ENCODE measurements at regions not wholly inside any gene's neighbourhood (a gene's known extent, or its start where the extent isn't known, plus 50 kb on each side); places are given as distances from the start of the nearest gene placed in this dataset.

- Mint-ChIP-seq H3K9me3 (ENCODE audit: insufficient read depth) (peaks cover 4% of the 10 kb centered on the region), H3K27ac (no peak overlapping the region), H3K27me3 (no peaks in the 10 kb centered on the region), H3K4me3 (no peak overlapping the region), H3K4me1 (no peaks in the 10 kb centered on the region)
- H3K79me2 ChIP-seq (ENCODE audit: control insufficient read depth, insufficient read depth, low read length): no peaks in the 10 kb centered on the region
- POLR2A ChIA-PET: no interaction called here
- no peak for DNase-seq
- no peaks in the 10 kb centered on the region for H4K20me1 ChIP-seq (ENCODE audit: control insufficient read depth, insufficient read depth, low read length, poor library complexity, severe bottlenecking)
- intact Hi-C loops (cut with micrococcal nuclease): no loop called here
- no peak overlapping the region for H3K9ac ChIP-seq (ENCODE audit: low read length)
- H2AFZ ChIP-seq (ENCODE audit: insufficient read depth, low read depth, low read length, poor library complexity, severe bottlenecking): no peak overlapping the region
- no peaks in the 10 kb centered on the region for H3K4me1 ChIP-seq (ENCODE audit: control insufficient read depth in 2 of 2, insufficient read depth in 2 of 2, low read length in 2 of 2)
- H3K4me2 ChIP-seq (replicated peaks; ENCODE audit: low read depth, low read length, poor library complexity, severe bottlenecking): no peak overlapping the region
- TF ChIP-seq EZH2 (IDR thresholded peaks at IDR 0.05; ENCODE audit: borderline replicate concordance, insufficient read depth, low read depth, low read length, poor library complexity, severe bottlenecking): no peak
- TF ChIP-seq CTCF (IDR thresholded peaks at IDR 0.05): no peak
- H3K27me3 ChIP-seq (replicated peaks in 1 of 4; ENCODE audit: control extremely low read depth in 1 of 4, control insufficient read depth in 3 of 4, insufficient read depth in 4 of 4, low read length in 3 of 4): no peaks in the 10 kb centered on the region
- CTCF ChIA-PET: no interaction called here
- no peak for ATAC-seq (ENCODE audit: low read depth)
- no peaks in the 10 kb centered on the region for H3K9me3 ChIP-seq (ENCODE audit: control extremely low read depth in 1 of 3, control insufficient read depth in 2 of 3, insufficient read depth in 1 of 3, low read length in 2 of 3)
- WGBS (ENCODE audit: insufficient coverage): 97% methylated on average over 5 of the region's 11 CpGs
- no peak overlapping the region for H3K27ac ChIP-seq (ENCODE audit: low read length in 2 of 2)
- no peaks in the 10 kb centered on the region for H3K36me3 ChIP-seq (replicated peaks in 1 of 2; ENCODE audit: control extremely low read depth in 1 of 2, control insufficient read depth in 1 of 2, extremely low read depth in 1 of 2, insufficient read depth in 2 of 2, low read length in 1 of 2)
- no peak overlapping the region for H3K4me3 ChIP-seq (ENCODE audit: control extremely low read depth in 1 of 5, extremely low read depth in 1 of 5, insufficient read depth in 1 of 5, low read depth in 2 of 5, low read length in 4 of 5)
Measured at GRCh38 chr18:45517181-45517741, 98.0 kb upstream of the SLC14A2 start.

DNA sequence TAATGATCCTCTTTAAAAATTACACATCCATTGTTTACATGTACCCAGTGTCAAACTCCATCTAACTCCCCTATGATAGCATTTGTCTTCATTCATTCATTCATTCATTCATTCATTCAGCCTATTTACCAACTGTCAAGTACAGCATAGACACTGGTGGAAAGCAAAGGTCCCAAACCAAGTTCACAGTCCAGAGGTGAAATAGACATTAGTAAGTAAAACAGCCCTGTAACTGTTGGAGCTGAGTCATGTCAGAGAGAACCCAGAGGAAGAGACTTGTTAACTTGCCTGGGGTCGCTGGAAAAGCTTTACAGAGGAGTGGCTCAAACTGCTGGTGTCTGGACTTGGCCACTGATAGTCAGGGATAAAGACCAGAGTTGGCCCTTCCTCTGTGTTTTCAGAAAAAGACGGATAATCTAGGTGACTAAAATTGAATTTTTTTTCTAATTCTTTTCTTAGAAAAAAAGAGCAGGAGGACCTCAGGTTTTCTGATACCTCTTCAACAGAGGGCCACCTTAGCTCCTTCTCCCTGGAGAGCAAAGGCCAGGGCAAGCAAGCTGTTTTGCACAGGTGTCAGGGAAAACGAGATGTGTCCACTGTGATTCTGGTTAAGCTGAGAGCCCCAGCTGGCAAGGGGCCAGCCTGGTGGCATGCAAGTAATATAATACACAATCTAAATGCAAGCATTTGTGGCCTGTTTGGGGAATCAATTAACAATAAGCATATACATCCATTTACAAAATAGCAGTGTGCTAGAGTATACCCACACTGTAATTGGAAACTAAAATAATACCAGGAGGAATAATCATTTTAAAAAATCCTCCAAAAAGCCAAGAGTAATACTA, 96.7 kb upstream of the SLC14A2 start:
- intact Hi-C loops (cut with micrococcal nuclease): no loop called here
- Histone ChIP-seq H3K9me3 (ENCODE audit: control extremely low read depth in 1 of 3, control insufficient read depth in 2 of 3, insufficient read depth in 1 of 3, low read length in 2 of 3) (no peaks in the 10 kb centered on the region), H3K4me1 (ENCODE audit: control insufficient read depth in 2 of 2, insufficient read depth in 2 of 2, low read length in 2 of 2) (no peaks in the 10 kb centered on the region), H2AFZ (ENCODE audit: insufficient read depth, low read depth, low read length, poor library complexity, severe bottlenecking) (no peak overlapping the region), H3K79me2 (ENCODE audit: control insufficient read depth, insufficient read depth, low read length) (no peaks in the 10 kb centered on the region), H3K4me2 (replicated peaks; ENCODE audit: low read depth, low read length, poor library complexity, severe bottlenecking) (no peak overlapping the region), H3K27ac (ENCODE audit: low read length in 2 of 2) (no peak overlapping the region), H3K9ac (ENCODE audit: low read length) (no peak overlapping the region), H3K27me3 (replicated peaks in 1 of 4; ENCODE audit: control extremely low read depth in 1 of 4, control insufficient read depth in 3 of 4, insufficient read depth in 4 of 4, low read length in 3 of 4) (no peaks in the 10 kb centered on the region), H3K36me3 (replicated peaks in 1 of 2; ENCODE audit: control extremely low read depth in 1 of 2, control insufficient read depth in 1 of 2, extremely low read depth in 1 of 2, insufficient read depth in 2 of 2, low read length in 1 of 2) (no peaks in the 10 kb centered on the region), H4K20me1 (ENCODE audit: control insufficient read depth, insufficient read depth, low read length, poor library complexity, severe bottlenecking) (no peaks in the 10 kb centered on the region), H3K4me3 (ENCODE audit: control extremely low read depth in 1 of 5, extremely low read depth in 1 of 5, insufficient read depth in 1 of 5, low read depth in 2 of 5, low read length in 4 of 5) (no peak overlapping the region)
- no peak overlapping the region for H3K27ac Mint-ChIP-seq
- TF ChIP-seq CTCF (IDR thresholded peaks at IDR 0.05) (no peak), EZH2 (IDR thresholded peaks at IDR 0.05; ENCODE audit: borderline replicate concordance, insufficient read depth, low read depth, low read length, poor library complexity, severe bottlenecking) (no peak)
- no peak for DNase-seq
- peaks cover 4% of the 10 kb centered on the region for H3K9me3 Mint-ChIP-seq (ENCODE audit: insufficient read depth)
- H3K4me1 Mint-ChIP-seq: no peaks in the 10 kb centered on the region
- ATAC-seq (ENCODE audit: low read depth): no peak
- H3K4me3 Mint-ChIP-seq: no peak overlapping the region
- POLR2A ChIA-PET: no interaction called here
- CTCF ChIA-PET: no interaction called here
- WGBS (ENCODE audit: insufficient coverage): 20% methylated on average over 1 of the region's 3 CpGs
- H3K27me3 Mint-ChIP-seq: peaks cover under 1% of the 10 kb centered on the region
